Hematopoietic multipotent progenitor cell treated with erythropoietin and hydrocortisone succinate and interleukin-3 and kit ligand, for 8 days (in vitro differentiated cells): ENCODE measurements at regions not wholly inside any gene's neighbourhood (a gene's known extent, or its start where the extent isn't known, plus 50 kb on each side); places are given as distances from the start of the nearest gene placed in this dataset.
"Not testable (repeated sequence)": the region's sequence is repeated elsewhere in the genome, so short reads cannot be mapped to it uniquely, and the experiment has no call there.

Experiments
- DNase-seq: peaks from one replicate; pipeline ENCODE4 v3.0.0-alpha.2; 2015

DNA sequence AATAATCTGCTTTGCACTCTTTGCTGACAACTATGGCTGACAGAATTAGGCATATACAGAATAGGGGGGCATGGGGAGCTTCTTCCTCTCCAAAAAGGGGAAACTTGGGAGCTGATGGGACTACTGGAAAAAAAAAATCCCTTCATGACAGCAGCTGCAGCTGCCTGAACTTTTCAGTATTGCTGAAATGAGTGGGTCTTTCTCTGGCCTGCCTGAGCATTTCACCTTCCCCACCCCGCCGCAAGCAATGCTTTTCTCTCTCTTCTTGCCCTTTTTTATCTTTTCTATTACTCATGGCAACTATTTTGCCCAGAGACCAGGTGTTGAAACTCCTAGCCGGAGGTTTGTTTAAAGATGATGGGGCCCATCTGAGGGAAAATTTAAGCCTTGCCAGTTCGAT is 244.9 kb downstream of the SEMA3D start:
- no peak for DNase-seq

DNA sequence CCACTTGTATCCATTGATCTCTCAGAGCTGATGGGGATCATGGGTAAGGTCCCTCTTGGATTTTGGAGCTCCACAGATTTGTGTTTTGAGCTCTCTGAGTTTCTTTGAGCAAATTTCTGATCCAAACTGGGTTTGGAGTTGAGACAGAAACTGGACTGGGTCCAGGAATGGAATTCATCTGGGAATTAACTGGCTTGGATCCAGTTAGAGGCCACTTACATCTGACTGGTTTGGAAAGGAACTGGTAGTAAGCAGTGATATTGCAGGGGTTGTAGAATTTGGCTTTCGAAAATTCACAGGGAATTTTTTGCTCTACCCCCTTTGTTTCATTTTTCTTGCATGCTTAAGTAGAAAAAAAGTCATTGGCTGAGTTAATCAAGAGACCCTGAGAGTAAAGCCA is 245.6 kb downstream of the SEMA3D start:
- DNase-seq = no peak

DNA sequence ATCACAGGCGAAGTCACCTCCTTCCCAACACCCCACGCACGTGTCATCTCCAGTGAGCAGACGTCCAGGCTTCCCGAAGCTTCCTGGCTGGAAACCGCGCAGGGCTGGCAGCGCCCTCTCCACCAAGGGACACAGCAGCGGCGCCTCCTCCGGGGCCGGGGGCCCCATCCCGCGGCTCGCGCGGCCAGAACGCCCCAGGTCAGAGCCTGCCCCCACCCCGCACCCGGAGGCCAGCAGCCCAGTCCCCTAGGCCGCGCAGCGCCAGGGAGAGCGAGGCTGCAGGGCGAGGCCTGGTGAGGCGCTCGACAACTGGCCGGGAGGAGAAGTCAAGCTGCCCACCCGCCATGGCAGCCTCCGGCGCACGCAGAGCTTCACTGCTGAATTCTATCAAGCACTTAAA is 247.0 kb downstream of the SEMA3D start:
- DNase-seq = no peak

DNA sequence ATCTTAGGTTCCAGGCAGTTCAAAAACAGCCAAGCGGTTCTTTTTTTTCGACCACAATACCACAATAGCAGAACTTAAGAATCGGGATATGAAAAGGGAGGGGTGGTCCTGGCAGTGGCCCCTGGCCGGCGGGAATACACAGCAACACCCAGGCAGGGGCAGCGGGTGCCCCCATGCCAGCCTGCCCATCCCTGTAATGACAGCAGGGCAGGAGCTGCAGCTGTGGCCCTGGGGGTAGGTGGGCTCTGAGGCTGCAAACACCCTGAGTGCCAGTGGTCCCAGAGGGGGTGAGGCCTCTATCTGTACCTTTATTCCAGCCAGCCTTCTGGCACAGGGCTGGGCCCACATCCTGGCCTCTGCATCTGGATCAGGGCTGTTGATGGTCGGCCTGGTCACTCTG is 247.4 kb downstream of the SEMA3D start:
- DNase-seq = no peak

DNA sequence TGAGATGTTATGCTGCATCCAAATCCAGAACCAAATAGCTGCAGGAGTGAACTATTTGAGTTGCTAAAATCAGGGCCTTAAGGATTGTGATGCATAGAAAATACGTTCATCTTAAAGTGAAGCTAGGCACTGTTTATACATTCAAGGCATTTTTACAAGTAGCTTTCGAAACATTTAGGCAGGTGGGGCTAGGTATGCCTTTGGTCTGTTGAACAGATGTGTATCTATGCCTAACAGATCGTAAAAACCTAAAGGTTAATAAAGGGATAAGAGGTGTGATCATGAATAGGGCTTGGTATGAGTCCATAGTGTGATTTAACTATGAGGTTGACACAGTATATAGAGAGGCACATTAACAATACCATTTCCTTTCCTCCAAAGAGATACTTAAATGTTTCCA is 262.5 kb downstream of the SEMA3D start:
- no peak for DNase-seq

DNA sequence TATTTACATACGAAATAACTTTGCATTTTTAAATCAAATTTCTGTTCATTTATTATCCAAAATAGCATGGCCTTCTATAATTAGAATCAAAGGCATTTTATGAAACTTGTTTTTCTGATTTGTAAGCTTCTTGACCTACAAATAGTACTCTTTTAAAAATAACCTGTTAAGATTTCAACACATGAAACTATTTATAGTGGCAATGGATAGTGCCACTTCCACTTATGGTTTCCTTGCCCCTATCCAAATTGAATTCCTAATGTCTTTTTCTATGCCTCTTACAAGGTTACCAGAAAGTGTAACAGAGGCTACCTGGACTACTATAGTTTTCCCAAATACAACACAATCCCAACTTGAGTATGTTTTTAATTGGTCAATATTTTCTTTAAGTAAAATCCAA is 263.5 kb downstream of the SEMA3D start:
- DNase-seq = no peak

DNA sequence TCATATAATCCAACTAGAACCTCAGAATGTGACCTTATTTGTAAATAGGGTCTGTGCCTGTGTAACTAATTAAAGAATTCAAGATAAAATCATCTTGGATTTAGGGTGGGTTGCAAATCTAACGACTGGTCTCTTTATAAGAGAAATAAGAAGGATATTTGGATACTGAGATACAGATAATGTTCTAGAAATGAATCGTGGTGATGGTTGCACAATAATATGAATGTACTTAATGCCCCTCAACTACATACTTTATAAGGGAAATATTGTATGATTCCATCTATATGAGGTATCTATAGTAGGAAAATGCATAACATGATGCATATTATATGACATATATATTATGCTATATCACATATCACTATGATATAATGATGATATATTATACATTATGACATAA is 265.7 kb downstream of the SEMA3D start:
- DNase-seq = no peak

DNA sequence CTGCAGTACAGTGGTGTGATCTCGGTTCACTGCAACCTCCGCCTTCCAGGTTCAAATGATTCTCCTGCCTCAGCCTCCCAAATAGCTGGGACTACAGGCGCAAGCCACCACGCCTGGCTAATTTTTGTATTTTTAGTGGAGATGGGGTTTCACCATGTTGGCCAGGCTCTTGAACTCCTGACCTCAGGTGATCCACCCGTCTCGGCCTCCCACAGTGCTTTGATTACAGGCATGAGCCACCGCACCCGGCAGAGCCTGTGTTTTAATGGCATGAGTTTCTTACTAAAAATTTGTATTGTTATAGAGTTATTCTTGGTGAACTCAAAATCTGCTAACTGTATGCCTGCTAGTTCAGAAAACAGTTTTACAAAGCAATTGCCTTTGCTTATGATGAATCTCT is 269.9 kb downstream of the SEMA3D start:
- DNase-seq = not testable (repeated sequence)

DNA sequence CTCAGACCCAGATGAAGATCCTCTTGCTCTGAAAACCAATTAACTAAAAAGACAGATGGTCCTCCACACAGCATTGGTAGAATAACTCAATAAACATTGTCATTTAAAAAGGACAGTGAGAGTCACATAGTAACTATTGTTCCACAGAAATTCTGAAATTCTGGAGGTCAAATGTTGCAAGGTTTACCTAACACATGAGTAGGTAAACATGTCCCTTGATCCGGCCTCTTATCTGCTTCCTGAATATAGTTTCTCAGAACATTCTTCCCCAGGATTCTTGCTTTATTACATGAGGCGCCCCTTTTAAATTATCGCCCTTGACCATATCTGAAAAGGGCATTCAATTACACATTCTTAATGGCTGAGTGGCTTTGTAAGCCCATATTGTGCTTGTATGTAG is 270.7 kb downstream of the SEMA3D start:
- DNase-seq = no peak

DNA sequence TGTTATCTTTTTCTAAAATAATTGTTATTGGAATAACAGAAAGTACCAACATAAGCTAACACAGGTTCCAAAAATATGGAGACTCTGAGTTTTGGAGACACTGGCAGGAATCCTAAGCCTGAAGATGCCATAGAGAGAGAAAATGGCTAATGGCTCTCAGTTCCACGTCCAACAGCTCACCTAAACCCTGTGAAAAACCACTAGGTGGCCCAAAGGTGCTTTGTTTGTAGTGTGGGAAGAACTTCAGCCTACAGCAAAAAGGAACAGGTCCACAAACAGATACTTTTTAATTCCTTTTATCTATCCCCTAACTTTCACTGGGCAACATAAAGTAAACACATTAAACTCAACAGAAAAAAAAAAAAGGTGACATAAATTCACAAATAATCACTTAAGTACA is 272.3 kb downstream of the SEMA3D start:
- no peak for DNase-seq

DNA sequence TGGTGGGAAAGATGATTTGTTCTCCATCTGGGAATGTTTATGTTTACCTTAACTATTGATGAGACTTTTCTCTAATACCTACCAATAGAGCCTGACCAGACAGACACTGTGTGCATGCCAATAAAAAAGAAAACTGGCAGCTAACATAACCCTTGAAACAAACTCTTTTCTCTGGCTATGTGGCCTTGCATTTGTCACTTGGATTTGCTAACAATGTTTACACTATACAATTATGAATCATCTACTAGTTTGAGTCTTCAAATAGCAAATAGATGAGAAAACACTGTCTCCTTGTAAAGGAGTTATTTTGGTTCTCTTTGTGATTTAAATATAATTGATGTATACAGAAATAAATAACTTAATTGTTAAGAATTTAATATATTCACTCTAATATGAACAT is 273.1 kb downstream of the SEMA3D start:
- DNase-seq = no peak

DNA sequence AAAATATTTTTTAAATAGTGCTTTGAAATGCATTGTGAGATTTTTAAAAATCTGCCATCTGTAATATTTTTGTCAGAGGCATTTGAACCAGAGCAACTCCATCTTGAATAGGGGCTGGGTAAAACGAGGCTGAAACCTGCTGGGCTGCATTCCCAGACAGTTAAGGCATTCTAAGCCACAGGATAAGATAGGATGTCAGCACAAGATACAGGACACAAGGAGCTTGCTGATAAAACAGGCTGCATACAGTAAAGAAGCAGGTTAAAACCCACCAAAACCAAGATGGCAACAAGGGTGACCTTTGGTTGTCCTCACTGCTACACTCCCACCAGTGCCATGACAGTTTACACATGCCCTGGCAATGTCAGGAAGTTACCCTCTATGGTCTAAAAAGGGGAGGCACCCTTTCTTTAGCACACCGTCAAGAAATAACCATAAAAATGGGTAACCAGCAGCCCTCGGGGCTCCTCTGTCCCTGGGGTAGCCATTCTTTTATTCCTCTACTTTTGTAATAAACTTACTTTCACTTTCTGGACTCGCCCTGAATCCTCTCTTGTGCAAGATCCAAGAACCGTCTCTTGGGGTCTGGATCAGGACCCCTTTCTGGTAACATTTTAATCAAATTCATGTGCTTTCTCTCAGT is 273.7 kb downstream of the SEMA3D start:
- no peak for DNase-seq

DNA sequence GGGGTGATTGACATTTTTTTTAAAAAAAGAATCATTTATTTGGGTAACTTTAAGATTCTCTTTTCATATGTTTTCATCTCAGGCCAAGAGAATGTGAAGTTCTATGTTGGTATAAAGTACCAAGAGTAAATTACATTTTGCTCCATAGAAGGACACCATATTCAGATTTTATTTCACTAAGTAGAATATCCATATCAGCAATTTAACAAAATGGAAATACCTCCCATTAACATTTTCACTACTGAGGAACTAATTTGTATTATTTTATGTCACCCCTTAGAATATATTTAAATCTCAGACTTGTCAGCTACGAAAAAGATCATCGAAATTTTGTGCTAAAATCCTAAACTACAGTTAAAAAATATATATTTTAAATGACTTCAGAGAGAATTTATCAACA is 274.3 kb downstream of the SEMA3D start:
- no peak for DNase-seq

DNA sequence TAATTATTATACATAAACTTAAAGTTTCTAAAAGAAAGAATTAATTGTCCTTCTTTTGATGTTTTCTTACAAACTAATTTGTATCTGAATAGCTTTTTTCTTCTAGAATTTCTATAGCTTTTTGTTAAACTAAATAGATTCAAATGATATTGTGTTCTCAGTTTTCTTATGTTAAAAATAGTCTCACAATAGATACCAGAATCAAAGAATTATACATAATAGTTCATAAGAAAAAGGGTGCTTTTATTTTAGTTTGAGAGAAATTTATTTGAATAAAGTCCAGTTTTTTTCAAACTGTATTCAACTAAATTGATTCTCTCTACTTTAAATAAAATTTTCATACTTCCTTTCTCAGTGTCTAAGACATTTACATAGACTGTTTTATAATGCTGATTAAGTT is 274.8 kb downstream of the SEMA3D start:
- no peak for DNase-seq

DNA sequence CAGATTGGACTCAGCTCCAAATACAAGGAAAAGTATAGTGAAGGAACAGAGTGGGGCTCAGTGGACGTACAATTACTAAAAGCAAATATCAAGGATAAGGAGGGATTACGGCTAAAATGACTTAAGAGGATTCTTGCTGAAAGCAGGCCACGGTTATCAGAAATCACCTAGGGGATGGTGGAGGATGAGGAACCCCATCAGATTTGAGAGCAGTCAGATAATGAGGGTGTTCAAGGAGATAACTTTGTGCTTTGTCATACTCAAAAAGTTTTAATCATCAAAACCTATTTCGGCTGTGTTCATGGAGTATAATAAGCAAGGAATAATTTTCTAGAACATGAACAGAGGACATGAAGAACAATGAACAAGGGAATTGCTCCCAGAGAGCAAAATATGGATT is 275.8 kb downstream of the SEMA3D start:
- no peak for DNase-seq

DNA sequence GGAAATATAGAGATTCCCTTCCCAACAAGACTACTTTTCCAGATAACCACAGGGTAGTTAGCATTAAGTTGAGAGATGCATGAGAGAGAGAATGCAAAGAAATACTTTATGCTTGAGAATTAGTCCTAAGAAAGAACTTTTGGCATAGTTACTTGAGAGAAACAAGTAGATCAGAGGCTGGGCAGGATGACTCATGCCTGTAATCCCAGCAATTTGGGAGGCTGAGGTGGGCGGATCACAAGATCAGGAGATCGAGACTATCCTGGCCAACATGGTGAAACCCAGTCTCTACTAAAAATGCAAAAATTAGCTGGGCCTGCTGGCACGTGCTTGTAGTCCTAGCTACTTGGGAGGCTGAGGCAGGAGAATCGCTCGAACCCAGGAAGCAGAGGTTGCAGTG is 276.5 kb downstream of the SEMA3D start:
- not testable (repeated sequence) for DNase-seq

DNA sequence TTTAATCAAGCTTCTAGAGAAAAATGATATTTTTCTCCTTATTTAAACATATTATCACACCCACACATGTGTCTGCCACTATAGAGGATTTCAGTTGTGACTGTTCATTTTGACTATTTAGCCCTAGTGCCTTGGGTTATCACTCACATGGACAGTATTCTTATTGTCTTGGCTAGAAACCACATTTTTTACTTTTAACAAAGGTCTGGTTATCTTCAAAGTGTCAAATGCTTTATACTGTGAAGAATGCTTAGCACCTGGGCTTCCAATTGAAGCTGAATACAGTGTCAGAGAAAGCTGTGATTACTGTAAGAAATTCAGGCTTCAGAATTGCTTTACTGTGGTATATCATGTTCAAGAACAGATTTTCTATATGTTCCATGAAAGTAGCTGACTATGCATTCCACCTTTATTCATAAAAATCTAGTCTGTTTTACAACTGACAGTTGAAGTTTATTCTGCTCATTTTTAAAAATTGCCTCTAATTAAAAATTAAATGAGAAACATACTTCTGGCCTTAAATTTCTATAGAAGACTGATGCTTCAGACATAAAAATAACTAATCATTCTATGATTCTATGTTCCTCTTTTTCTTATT is 278.6 kb downstream of the SEMA3D start:
- no peak for DNase-seq

DNA sequence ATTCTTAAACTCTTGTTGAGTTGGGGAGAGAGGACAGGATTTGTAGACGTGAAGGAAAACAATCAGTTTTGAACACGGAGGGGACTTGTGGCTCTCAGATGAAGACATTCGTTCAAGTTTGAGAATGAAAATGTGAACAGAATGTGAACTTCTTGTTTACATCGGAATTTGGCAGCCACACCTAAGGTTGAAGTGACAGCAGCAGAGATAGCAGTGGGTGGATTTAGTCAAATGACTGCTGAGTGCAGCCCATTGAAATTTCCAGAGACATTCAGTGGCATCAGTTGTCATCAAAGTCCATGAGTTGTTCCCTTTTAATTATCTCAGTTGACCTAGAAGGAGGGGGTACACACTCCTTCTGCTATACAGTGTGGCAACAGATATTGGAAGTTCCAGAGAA is 280.0 kb downstream of the SEMA3D start:
- no peak for DNase-seq

DNA sequence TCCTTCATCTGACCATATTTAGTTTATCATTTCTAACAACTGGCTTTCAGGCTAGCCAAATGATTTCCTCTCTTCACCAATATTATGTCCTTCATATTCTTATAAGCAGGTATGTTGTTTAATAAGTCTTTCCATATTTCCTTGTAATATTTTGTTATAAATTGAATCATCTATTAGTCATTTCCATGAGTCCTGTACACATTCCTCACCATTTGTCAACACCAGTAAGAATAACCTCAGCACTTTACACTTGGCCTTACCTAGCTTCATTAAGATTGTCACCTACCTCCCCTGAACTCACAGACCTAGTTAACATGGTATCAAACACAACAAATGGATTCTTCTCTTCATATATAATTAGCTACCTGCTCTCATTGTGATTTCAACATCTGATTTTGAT is 282.3 kb downstream of the SEMA3D start:
- DNase-seq = no peak

DNA sequence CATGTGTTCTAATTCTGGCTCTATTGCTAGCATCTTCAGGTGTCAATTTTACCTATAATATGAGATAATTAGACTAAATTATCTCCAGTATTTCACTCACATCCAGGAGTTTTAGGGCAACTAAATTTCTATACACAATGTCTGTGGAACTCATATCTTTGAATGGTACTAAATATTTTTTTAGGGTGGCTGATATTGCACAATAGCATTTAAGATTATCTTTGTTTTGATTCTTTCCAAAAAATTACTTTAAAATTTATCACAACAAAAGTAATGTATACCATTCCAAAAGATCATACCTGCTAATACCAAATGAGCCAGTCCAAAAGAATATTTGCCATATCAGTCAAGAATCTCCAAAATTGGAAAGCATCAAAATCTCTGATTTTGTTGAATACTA is 285.5 kb downstream of the SEMA3D start:
- DNase-seq = no peak

DNA sequence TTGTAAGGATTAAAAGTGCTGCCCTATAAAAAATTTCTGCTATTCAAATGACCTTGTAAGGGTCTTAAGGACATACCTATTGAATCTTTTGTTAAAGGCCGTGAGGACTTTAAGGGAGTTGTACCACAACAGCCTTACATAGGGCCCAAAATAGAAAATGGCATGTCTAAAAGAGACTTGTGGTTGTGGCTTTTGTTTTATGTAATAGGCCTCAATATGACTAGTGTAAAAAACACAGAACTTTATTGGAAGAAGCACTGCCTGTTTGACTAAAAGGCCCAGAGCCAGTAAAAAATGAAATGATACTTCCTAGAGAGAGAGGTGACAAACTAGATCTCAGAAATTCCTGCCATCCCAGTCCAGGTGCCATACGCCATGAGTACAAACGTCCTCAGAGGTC is 286.6 kb downstream of the SEMA3D start:
- DNase-seq = no peak

DNA sequence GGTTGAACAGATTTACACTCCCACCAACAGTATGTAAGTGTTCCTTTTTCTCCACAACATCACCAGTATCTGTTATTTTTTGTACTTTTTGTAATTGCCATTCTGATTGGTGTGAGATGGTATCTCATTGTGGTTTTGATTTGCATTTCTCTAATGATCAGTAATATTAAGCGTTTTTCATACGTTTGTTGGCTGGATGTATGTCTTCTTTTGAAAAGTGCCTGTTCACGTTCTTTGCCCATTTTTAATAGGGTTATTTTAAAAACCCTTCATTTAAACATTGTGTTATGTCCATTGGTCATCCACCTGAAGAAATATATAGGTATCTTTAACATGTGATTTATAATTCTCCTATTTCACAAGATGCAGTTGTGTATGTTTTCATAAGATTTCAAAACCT is 291.3 kb downstream of the SEMA3D start:
- DNase-seq = no peak

DNA sequence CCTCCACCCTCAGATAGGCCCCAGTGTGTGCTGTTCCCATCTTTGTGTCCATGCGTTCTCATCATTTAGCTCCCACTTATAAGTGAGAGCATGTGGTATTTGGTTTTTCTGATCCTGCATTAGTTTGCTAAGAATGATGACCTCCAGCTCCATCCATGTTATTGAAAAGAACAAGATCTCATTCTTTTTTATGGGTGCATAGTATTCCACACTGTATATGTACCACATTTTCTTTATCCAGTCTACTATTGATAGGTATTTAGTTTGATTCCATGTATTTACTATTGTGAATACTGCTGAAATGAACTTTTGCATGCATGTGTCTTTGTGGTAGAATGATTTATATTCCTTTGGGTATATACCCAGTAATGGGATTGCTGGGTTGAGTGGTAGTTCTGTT is 303.3 kb downstream of the SEMA3D start:
- DNase-seq = not testable (repeated sequence)

DNA sequence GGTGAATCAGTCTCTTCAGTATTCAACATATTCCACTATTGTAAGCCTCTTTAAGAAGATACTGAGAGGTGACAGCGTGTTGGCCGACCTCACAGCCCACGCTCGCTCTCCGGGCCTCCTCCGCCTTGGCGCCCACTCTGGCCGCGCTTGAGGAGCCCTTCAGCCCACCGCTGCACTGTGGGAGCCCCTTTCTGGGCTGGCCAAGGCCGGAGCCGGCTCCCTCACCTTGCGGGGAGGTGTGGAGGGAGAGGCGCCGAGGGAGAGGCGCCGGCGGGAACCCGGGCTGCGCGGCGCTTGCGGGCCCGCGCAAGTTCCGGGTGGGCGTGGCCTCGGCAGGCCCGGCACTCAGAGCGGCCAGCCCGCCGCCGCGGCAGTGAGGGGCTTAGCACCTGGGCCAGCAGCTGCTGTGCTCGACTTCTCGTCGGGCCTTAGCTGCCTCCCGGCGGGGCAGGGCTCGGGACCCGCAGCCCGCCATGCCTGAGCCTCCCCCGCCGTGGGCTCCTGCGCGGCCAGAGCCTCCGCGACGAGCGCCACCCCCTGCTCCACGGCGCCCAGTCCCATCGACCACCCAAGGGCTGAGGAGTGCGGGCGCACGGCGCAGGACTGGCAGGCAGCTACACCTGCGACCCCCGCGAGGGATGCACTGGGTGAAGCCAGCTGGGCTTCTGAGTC is 306.4 kb downstream of the SEMA3D start:
- DNase-seq = not testable (repeated sequence)
